ENCODE measurements at regions not wholly inside any gene's neighbourhood (a gene's known extent, or its start where the extent isn't known, plus 50 kb on each side); places are given as distances from the start of the nearest gene placed in this dataset.

GRCh38 chr16:54590836-54591235 is 304.2 kb upstream of the IRX3 start (continued):
- TF ChIP-seq ZNF623 (tag by site-specific recombination; IDR thresholded peaks at IDR 0.05) (no peak), ZNF561 (tag by site-specific recombination; IDR thresholded peaks at IDR 0.05; ENCODE audit: borderline replicate concordance) (no peak), ZNF837 (tag by site-specific recombination; IDR thresholded peaks at IDR 0.05) (no peak), ZNF280C (tag by site-specific recombination; IDR thresholded peaks at IDR 0.05) (no peak), ZBTB48 (tag by site-specific recombination; IDR thresholded peaks at IDR 0.05) (no peak), SP7 (tag by site-specific recombination; IDR thresholded peaks at IDR 0.05) (no peak), BCL11A (tag by site-specific recombination; IDR thresholded peaks at IDR 0.05; ENCODE audit: low read depth) (no peak), ZNF692 (tag by site-specific recombination; IDR thresholded peaks at IDR 0.05) (no peak), ZSCAN30 (tag by site-specific recombination; IDR thresholded peaks at IDR 0.05) (no peak)
- TF ChIP-seq, protein P1, sequence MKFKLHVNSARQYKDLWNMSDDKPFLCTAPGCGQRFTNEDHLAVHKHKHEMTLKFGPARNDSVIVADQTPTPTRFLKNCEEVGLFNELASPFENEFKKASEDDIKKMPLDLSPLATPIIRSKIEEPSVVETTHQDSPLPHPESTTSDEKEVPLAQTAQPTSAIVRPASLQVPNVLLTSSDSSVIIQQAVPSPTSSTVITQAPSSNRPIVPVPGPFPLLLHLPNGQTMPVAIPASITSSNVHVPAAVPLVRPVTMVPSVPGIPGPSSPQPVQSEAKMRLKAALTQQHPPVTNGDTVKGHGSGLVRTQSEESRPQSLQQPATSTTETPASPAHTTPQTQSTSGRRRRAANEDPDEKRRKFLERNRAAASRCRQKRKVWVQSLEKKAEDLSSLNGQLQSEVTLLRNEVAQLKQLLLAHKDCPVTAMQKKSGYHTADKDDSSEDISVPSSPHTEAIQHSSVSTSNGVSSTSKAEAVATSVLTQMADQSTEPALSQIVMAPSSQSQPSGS (tag by site-specific recombination; IDR thresholded peaks at IDR 0.05; ENCODE audit: low read depth): no peak

- Histone ChIP-seq H3K36me3 (ENCODE audit: control insufficient read depth in 2 of 2, insufficient read depth in 1 of 2, low read length in 2 of 2) (no peaks in the 10 kb centered on the region), H3K9me3 (ENCODE audit: control insufficient read depth, insufficient read depth, low read depth, low read length) (no peaks in the 10 kb centered on the region), H3K4me1 (ENCODE audit: control insufficient read depth, insufficient read depth, low read length) (no peaks in the 10 kb centered on the region), H3K27ac (ENCODE audit: extremely low read depth, low read depth, low read length) (no peak overlapping the region), H3K4me3 (ENCODE audit: low read depth, low read length) (no peak overlapping the region)
- POLR2A ChIA-PET: no interaction called here
- CTCF ChIA-PET: no interaction called here
- no peak for TF ChIP-seq ZSCAN18 (tag by site-specific recombination; IDR thresholded peaks at IDR 0.05)
- no peak for TF ChIP-seq ZNF175 (tag by site-specific recombination; IDR thresholded peaks at IDR 0.05)
- no peak for TF ChIP-seq TCF7L2 (IDR thresholded peaks at IDR 0.05; ENCODE audit: borderline replicate concordance, low read depth, low read length)
- no peak for TF ChIP-seq ELK4 (IDR thresholded peaks at IDR 0.05; ENCODE audit: borderline replicate concordance, low read depth, low read length)
- TF ChIP-seq ZBTB49 (tag by site-specific recombination; IDR thresholded peaks at IDR 0.05; ENCODE audit: low read depth): no peak
- TF ChIP-seq ZNF391 (tag by site-specific recombination; IDR thresholded peaks at IDR 0.05; ENCODE audit: borderline replicate concordance, low read depth): no peak
- TF ChIP-seq GFI1B (tag by site-specific recombination; IDR thresholded peaks at IDR 0.05): no peak
Observed at GRCh38 chr16:54589326-54589725, 302.7 kb upstream of the IRX3 start.
